ENCODE measurements at regions not wholly inside any gene's neighbourhood (a gene's known extent, or its start where the extent isn't known, plus 50 kb on each side); places are given as distances from the start of the nearest gene placed in this dataset.
"Not testable (repeated sequence)": the region's sequence is repeated elsewhere in the genome, so short reads cannot be mapped to it uniquely, and the experiment has no call there.

DNA sequence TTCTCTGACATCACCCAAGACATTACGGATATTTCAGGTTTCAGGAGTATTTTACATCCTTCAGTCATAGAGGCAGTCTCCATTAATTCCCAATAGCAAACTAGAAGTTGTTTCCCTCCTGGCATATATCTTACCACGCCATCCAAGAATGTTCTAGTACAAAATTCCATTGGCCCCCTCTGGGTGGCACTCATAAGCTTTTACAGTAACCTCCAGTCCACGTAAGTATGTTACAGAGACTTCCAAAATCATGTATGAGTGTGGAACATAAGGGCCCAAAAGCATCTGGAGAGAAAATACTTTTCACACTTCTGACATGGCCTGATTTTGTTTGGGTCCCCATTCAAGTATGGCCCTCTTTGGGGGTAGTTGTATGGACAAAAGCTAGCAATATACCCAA, 58.1 kb upstream of the DHRS4 start:
- no peak for DNase-seq (ENCODE audit: low spot score)

DNA sequence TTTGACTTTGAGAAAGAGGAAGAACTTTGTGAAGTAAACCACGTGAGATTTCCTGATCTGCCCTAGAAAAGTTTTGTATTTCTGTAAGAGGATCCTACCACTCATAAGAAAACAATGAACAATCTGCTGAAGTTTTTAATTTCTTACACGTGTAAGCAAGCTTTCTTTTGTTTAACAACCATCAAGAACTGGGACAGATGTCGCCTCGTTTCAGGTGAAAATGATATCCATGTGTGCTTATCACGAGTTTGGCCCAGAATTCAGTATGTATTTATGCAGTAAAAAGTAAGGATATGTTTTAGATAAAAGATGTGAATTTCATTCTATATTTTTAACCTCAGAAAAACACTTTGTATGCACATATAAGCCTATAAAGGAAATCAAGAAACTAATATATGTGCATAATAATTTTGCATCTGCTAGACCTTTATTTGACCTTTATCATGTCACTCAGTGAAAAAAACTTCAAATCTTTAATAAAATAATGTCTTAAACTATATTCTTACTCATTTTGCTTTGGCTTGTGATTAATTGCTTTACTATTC, 56.9 kb upstream of the DHRS4 start:
- DNase-seq (ENCODE audit: low spot score): no peak

DNA sequence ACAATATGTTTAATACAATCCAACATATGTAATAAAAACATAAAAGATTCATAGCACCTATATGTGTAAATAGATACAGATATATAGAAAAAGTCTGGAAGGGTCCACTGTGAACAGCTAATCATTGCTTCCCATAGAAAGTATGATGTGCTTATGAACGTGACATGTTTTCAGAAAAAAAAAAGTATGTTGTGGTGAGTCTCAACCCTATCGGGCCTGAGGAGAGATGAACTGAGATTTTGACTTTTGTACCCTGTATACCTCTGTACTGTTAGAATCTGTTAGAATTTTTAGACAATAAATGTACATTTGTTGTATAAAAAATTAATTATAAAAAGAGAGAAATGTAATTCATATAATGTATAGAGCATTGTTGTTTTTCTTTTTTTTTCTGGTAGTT, 56.3 kb upstream of the DHRS4 start:
- DNase-seq (ENCODE audit: low spot score): not testable (repeated sequence)

DNA sequence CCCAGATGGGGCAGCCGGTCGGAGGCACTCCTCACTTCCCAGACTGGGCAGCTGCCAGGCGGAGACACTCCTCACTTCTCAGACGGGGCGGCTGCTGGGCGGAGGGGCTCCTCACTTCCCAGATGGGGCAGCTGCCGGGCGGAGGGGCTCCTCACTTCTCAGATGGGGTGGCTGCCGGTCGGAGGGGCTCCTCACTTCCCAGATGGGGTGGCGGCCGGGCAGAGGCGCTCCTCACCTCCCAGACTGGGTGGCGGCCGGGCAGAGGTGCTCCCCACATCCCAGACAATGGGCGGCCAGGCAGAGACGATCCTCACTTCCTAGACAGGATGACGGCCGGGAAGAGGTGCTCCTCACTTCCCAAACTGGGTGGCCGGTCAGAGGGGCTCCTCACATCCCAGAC, 55.2 kb upstream of the DHRS4 start:
- DNase-seq (ENCODE audit: low spot score): not testable (repeated sequence)

DNA sequence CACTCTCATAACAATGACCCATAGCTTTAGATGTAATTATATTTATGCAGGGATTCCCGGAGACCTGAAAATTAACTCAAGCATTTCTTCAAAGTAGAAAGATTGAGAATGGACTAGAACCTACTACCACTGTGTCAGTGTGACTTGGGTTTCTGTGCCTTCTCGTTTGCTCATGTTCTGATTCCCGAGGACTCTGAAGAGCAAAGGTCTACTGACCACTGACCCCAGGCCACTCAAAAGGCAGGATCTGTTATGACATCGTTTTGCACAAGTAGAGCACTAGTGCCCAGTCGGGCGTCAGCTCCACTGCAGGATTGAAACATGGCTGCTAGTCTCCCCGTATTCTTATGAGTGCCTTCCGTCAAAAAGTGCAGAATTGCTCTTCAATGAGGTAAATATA, 53.8 kb upstream of the DHRS4 start:
- no peak for DNase-seq (ENCODE audit: low spot score)

DNA sequence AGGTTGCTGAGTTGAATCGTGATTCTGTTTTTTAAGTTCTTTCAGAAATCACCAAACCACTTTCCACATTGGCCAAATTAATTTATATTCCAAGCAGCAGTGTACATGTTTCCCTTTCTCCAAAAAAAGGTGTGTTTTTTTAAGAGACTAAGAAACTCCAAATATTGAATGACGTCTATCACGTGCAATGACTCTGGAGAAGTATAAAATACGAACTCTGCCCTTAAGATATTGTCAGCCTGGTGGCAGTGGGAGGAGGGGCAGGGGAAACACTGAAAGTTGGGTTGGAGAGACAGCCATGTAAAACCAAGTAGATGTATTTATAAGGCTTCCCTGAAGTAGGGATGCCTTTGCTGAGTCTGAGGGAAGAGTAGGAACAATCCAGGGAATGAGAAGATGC, 50.1 kb upstream of the DHRS4 start:
- no peak for DNase-seq (ENCODE audit: low spot score)
